VCaP (cell line): ENCODE measurements at regions not wholly inside any gene's neighbourhood (a gene's known extent, or its start where the extent isn't known, plus 50 kb on each side); places are given as distances from the start of the nearest gene placed in this dataset.
"Not testable (repeated sequence)": the region's sequence is repeated elsewhere in the genome, so short reads cannot be mapped to it uniquely, and the experiment has no call there.

Source experiments
- H3K27ac ChIP-seq: fragments of 450-650 bp; 2 replicates; pipeline ENCODE4 v1.5.1; 2017
- TF ChIP-seq, protein P1 (sequence below): fragments of 450-650 bp; conservative IDR thresholded peaks from 2 replicates; pipeline ENCODE4 v1.5.1; 2017; ENCODE audit warnings: mild to moderate bottlenecking, moderate library complexity

DNA sequence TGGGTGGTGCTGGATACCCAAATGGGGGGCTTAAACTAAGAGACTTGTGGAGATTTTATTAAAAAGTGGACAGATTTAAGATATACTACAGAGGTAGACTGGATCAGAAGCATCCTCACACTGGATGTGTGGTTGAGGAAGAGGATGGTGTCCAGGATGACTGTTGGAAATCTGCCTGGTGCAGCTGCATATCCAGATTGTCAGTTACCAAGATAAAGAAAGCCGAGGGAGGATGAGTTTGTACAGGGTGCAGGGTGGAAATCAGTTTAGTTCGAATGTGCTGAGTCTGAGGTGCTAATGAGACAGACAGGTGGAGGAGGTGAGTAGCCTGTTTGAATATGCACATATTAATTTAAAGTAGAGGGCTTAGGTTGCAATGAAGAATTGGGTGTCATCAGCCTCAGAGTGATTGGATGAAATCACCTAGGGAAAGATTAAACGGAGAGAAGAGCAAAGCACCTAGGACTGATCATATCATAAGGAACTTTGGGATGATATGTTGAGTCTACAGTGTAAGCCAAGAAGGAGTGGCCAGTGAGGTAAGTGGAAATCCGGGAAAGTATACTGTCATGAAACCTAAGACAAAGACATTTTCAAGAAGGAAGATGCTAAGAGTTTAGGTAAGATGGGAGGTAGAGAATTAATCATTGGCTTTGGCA lies 74.1 kb upstream of the GOLGA8B start:
- TF ChIP-seq, protein P1, sequence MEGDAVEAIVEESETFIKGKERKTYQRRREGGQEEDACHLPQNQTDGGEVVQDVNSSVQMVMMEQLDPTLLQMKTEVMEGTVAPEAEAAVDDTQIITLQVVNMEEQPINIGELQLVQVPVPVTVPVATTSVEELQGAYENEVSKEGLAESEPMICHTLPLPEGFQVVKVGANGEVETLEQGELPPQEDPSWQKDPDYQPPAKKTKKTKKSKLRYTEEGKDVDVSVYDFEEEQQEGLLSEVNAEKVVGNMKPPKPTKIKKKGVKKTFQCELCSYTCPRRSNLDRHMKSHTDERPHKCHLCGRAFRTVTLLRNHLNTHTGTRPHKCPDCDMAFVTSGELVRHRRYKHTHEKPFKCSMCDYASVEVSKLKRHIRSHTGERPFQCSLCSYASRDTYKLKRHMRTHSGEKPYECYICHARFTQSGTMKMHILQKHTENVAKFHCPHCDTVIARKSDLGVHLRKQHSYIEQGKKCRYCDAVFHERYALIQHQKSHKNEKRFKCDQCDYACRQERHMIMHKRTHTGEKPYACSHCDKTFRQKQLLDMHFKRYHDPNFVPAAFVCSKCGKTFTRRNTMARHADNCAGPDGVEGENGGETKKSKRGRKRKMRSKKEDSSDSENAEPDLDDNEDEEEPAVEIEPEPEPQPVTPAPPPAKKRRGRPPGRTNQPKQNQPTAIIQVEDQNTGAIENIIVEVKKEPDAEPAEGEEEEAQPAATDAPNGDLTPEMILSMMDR: no peak
- H3K27ac ChIP-seq: no peak overlapping the region

GRCh38 chr15:34656005-34656796 lies 72.8 kb upstream of the GOLGA8B start:
- H3K27ac ChIP-seq: no peak overlapping the region
- TF ChIP-seq, protein P1: no peak

DNA sequence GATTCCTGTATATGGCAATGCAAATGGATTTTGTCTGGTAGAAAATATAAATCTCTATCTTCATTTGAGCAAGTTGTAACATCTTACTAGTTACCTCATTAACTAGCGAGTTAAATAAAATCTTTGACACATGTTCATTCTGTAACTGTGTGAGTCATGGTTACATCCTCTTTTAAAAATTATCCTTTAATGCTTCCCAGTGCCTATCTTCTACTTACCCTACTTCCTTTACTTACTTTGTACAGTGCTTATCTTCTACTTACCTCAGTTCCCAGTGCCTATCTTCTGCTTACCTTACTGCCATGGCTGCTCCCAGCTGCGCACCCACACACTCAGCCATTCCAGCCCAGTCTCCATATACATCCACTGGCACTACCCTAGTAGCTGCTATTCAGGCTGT lies 71.9 kb upstream of the GOLGA8B start:
- H3K27ac ChIP-seq: no peak overlapping the region
- TF ChIP-seq, protein P1: no peak

DNA sequence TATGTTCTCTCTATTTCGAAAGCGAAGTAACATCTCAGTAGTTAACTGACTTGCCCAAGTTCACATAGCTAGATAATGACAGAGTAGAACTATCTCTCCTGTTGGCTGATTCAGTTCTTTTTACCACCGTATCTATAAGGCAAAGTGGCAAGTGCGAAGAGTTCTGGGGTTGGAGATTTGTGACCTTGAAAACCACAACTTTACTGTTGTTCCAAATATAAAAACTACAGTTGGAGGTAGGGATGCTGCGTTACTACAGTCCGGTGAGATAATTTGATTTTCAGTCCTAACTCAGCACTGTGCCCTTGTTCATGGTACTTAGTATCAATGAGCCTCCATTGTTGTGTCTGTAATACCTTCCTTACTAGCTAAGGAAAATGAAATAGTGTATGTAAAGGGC lies 71.2 kb upstream of the GOLGA8B start:
- TF ChIP-seq, protein P1: no peak
- H3K27ac ChIP-seq: no peak overlapping the region

DNA sequence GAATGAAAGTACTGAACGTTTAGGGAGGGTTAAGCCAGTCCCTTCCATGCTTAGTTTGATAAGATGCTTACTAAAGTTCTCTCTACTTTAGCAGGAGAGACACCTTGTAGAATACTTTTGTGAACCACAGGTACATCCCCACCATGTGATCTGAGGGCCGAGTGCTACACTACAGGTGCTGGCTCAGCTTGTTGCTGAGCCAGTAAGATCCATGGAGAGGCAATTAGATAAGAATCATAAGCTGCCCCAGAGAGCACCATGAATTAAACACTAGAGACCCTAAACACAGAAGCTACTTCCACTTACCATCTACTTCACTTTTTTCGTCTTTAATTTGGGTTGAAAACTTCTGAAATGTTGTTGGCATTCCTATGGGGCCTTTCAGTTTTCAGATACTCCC lies 70.5 kb upstream of the GOLGA8B start:
- TF ChIP-seq, protein P1: no peak
- no peak overlapping the region for H3K27ac ChIP-seq

- not testable (repeated sequence) for H3K27ac ChIP-seq
Measured at GRCh38 chr15:34653326-34653725, 69.9 kb upstream of the GOLGA8B start.

- no peak overlapping the region for H3K27ac ChIP-seq
- TF ChIP-seq, protein P1: no peak
Measured at GRCh38 chr15:34652726-34653033, 69.2 kb upstream of the GOLGA8B start.
